Lung (tissue), 11 donors: ENCODE measurements at regions not wholly inside any gene's neighbourhood (a gene's known extent, or its start where the extent isn't known, plus 50 kb on each side); places are given as distances from the start of the nearest gene placed in this dataset.

ENCODE experiments used
- ATAC-seq: fragments of 200-7000 bp; cut with Tn5 transposase; one replicate; pipeline ENCODE4 v1.9.1; 2020; ENCODE audit warnings: moderate number of reproducible peaks; ENCODE audit not compliant: insufficient read depth, low FRiP score
- DNase-seq, 3 donors: peaks; one replicate each; pipeline ENCODE4 v3.0.0-alpha.2; 2013 to 2017
- H3K27ac ChIP-seq, 2 donors: one replicate each; pipeline ENCODE4 v1.5.1; 2013; ENCODE audit warnings: mild to moderate bottlenecking in 2 of 2, moderate library complexity in 2 of 2, control low read depth in 1 of 2, inconsistent platforms in 1 of 2, low read depth in 1 of 2, low read length in 1 of 2
- H3K27me3 ChIP-seq, 3 donors: one replicate each; pipeline ENCODE4 v1.5.1; 2013; ENCODE audit warnings: low read length in 2 of 3; ENCODE audit not compliant: control insufficient read depth in 3 of 3, insufficient read depth in 3 of 3
- H3K36me3 ChIP-seq, 4 donors: one replicate each; pipeline ENCODE4 v1.5.1; 2013; ENCODE audit warnings: low read length in 4 of 4, mild to moderate bottlenecking in 1 of 4, moderate library complexity in 1 of 4; ENCODE audit not compliant: control insufficient read depth in 4 of 4, insufficient read depth in 4 of 4
- H3K4me1 ChIP-seq, 5 donors: one replicate each; pipeline ENCODE4 v1.5.1; 2013; ENCODE audit warnings: low read length in 5 of 5, mild to moderate bottlenecking in 2 of 5, moderate library complexity in 1 of 5; ENCODE audit not compliant: control insufficient read depth in 5 of 5, insufficient read depth in 5 of 5
- H3K4me3 ChIP-seq: one replicate; pipeline ENCODE4 v1.5.1; 2013; ENCODE audit warnings: mild to moderate bottlenecking, control low read depth, moderate library complexity
- H3K9ac ChIP-seq, 2 donors: one replicate each; pipeline ENCODE4 v1.5.1; 2013; ENCODE audit warnings: low read length in 2 of 2, control low read depth in 1 of 2; ENCODE audit not compliant: insufficient read depth in 1 of 2
- H3K9me3 ChIP-seq, 4 donors: one replicate each; pipeline ENCODE4 v1.5.1; 2013; ENCODE audit warnings: low read length in 3 of 4, mild to moderate bottlenecking in 1 of 4, moderate library complexity in 1 of 4; ENCODE audit not compliant: control insufficient read depth in 4 of 4, insufficient read depth in 3 of 4
- WGBS, 2 donors: extraction: QIAGEN DNeasy Blood & Tissue Kit; methylation state at CpG; one replicate each; pipeline ENCODE4 v1.1.7; 2013; 5-methylcytosine and 5-hydroxymethylcytosine counted together
- TF ChIP-seq, protein P1 (sequence below): IDR thresholded peaks from 2 replicates; pipeline ENCODE4 v1.5.1; 2012; ENCODE audit warnings: mild to moderate bottlenecking; ENCODE audit errors: control extremely low read depth, extremely low read depth
- donor health status: control.
- donor health status: control.
- donor health status: Bipolar disorder and iron deficiency.
- donor health status: healthy.
- donor health status: DM: yes; HTN: yes; CAD: no.

DNA sequence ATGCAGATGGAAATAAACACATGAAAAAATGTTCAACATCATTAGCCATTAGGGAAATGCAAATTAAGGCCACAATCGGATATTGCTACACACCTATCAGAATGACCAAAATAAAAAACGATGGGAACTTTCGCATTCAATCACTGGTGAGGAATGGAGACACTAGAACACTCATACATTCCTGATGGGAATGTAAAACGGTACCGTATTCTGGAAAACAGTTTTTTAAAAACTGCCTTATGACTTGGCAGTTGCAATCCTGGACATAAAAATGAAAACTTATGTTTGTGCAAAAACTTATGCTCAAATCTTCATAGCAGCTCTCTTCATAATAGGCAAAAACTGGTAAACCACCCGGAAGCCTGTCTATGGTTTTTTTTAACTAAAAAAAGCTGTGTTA, 146.0 kb downstream of the CEBPB start:
- Histone ChIP-seq H3K4me3 (no peak overlapping the region), H3K9me3 (no peaks in the 10 kb centered on the region), H3K4me1 (peaks cover 0 to 52% (median 20%) of the 10 kb centered on the region in 5 donors), H3K27ac (no peak overlapping the region), H3K9ac (no peak overlapping the region), H3K36me3 (no peaks in the 10 kb centered on the region), H3K27me3 (no peaks in the 10 kb centered on the region)
- 80 to 81% methylated on average over 6 of the region's 6 CpGs for WGBS, 2 donors
- DNase-seq = no peak
- no peak for ATAC-seq
- TF ChIP-seq, protein P1, sequence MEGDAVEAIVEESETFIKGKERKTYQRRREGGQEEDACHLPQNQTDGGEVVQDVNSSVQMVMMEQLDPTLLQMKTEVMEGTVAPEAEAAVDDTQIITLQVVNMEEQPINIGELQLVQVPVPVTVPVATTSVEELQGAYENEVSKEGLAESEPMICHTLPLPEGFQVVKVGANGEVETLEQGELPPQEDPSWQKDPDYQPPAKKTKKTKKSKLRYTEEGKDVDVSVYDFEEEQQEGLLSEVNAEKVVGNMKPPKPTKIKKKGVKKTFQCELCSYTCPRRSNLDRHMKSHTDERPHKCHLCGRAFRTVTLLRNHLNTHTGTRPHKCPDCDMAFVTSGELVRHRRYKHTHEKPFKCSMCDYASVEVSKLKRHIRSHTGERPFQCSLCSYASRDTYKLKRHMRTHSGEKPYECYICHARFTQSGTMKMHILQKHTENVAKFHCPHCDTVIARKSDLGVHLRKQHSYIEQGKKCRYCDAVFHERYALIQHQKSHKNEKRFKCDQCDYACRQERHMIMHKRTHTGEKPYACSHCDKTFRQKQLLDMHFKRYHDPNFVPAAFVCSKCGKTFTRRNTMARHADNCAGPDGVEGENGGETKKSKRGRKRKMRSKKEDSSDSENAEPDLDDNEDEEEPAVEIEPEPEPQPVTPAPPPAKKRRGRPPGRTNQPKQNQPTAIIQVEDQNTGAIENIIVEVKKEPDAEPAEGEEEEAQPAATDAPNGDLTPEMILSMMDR = no peak

DNA sequence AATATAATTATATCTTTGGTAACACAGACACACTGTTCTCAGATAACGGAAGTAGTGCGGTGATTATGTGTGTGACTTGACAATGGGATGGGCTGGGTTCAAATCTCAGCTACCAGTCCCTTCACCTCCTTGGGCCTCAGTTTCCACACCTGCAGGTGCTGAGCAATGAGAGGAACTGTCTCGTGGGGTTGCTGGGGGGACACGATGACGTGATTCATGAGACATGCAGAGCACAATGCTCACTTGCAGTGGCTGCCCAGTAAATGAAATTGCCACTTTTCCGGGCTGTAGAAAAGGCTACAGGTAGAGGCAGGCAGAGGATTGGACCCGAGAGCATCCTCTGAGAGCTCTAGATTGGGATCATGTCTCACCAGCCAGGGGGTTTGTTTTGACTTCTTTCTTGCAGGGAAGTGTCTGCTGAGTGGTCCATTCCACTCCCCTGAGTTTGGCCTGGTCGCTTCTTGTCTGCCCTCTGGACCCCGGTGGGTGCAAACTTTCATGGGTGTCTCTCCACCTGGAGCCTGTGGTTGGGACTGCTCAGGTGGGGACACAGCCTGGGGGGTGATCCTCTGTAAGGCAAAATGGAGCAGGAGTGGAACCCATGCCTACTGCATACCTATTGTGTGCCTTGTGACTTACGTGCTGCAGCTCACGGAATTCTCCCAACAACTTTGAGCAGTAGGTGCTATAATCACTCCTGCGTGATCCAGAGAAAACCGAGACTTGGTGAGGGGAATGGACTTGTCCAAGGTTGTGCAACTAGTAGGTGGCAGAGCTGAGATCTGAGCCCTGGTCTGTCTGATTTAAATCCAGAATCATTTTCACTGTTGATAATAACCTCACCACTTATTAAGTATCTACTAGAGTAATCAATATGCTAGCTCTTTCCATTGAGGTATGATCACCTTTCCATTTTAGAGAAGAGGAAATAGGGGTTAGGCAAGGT, 147.2 kb downstream of the CEBPB start:
- WGBS, 2 donors = 90 to 94% methylated on average over 13 of the region's 13 CpGs
- H3K4me1 ChIP-seq = peaks cover 0 to 42% (median 14%) of the 10 kb centered on the region in 5 donors

DNA sequence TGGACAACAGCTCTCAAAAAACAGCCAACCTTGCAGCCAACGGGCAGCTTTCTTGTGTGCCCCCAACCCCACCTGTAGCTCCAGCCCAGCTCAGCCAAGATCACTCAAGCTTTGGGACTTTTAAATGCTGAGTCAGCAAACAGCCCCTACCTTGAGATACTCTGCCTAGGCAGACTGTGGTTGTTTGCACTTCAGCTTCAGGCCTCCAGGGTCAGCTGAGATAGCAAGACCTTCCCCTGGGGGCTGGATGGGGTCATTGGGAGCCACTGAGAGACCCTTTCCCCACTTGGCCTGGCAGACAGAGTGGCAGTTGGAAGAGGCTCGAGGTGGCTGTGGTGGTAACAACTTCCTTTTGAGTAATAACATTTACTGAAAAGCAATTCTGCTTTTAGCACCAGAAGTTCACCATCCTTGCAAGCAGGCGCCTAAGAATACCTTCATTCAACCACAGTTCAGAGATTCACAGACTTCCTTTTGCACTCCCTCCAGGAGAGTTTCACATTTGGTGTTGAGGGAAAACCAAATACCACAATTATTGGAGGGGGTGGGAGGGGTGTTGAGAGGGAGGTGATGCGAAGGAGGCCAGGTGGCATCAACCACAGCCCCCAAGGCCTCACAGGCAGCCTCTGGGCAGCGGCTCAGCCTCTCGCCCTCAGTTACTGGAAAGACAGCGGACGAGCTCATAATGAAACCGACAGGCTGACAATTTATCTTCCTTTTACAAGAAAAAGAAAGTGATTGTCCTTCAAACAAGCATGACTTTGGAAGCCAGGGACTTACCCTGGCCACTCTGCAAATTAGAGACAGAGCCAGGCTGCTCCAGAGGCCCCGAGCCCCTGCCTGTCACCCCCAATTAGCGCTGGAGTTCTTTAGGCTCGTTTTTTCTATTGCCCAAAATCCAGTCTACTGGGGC, 148.1 kb downstream of the CEBPB start:
- DNase-seq (peak in 1 of 3 donors; percentile 24), ATAC-seq (peak; percentile 24)
- Histone ChIP-seq H3K9me3 (no peaks in the 10 kb centered on the region), H3K27ac (peak overlapping the region in 1 of 2 donors; percentile 35), H3K27me3 (no peaks in the 10 kb centered on the region), H3K4me1 (peaks cover 0 to 37% (median 14%) of the 10 kb centered on the region in 5 donors), H3K9ac (peak overlapping the region; percentile 20 to 39), H3K4me3 (no peak overlapping the region), H3K36me3 (no peaks in the 10 kb centered on the region)
- 21 to 46% methylated on average over 12 of the region's 12 CpGs for WGBS, 2 donors
- TF ChIP-seq, protein P1 = no peak

More for the DNA sequence above, 147.2 kb downstream of the CEBPB start:
- DNase-seq (peak in 1 of 3 donors; percentile 6), ATAC-seq (no peak)
- TF ChIP-seq, protein P1 = no peak
- Histone ChIP-seq H3K27me3 (no peaks in the 10 kb centered on the region), H3K4me3 (no peak overlapping the region), H3K9ac (no peak overlapping the region), H3K27ac (no peak overlapping the region), H3K36me3 (no peaks in the 10 kb centered on the region), H3K9me3 (no peaks in the 10 kb centered on the region)
